Choroid plexus epithelial cell (primary cell): ENCODE measurements at regions not wholly inside any gene's neighbourhood (a gene's known extent, or its start where the extent isn't known, plus 50 kb on each side); places are given as distances from the start of the nearest gene placed in this dataset.

Experiments
- DNase-seq: peaks from one replicate; pipeline ENCODE4 v3.0.0-alpha.2; 2010; ENCODE audit warnings: low read depth
- H3K4me3 ChIP-seq: 2 replicates; pipeline ENCODE4 v1.5.1; 2011; ENCODE audit warnings: low read depth, mild to moderate bottlenecking, control low read depth, low read length, moderate library complexity
- TF ChIP-seq, protein P1 (sequence below): conservative IDR thresholded peaks from 2 replicates; pipeline ENCODE4 v1.5.1; 2011; ENCODE audit warnings: low read depth, mild to moderate bottlenecking, control low read depth, inconsistent platforms, low read length, moderate library complexity

DNA sequence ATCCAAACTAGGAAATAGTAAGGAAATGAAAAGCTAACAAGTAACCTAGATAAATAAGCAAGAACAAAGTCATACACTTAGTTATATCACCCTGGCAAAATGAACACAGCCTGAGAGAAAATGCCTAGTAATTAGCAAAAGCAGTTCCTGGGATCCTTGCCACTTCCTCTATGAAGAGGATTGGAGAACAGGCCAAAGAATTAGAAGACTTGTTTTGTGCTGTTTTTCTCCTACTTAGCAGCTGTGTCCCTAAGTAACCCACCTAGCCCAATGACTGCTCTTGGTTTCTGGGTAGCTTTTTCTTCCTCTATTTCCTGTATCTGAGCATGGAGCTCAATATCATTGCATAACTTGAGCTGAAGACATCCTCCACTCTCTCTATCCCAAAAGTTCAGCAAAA is 713.9 kb downstream of the ETS1 start:
- TF ChIP-seq, protein P1, sequence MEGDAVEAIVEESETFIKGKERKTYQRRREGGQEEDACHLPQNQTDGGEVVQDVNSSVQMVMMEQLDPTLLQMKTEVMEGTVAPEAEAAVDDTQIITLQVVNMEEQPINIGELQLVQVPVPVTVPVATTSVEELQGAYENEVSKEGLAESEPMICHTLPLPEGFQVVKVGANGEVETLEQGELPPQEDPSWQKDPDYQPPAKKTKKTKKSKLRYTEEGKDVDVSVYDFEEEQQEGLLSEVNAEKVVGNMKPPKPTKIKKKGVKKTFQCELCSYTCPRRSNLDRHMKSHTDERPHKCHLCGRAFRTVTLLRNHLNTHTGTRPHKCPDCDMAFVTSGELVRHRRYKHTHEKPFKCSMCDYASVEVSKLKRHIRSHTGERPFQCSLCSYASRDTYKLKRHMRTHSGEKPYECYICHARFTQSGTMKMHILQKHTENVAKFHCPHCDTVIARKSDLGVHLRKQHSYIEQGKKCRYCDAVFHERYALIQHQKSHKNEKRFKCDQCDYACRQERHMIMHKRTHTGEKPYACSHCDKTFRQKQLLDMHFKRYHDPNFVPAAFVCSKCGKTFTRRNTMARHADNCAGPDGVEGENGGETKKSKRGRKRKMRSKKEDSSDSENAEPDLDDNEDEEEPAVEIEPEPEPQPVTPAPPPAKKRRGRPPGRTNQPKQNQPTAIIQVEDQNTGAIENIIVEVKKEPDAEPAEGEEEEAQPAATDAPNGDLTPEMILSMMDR = no peak
- no peak overlapping the region for H3K4me3 ChIP-seq
- no peak for DNase-seq

- no peak overlapping the region for H3K4me3 ChIP-seq
- TF ChIP-seq, protein P1 = no peak
- DNase-seq = no peak
Observed at GRCh38 chr11:127866109-127866508, 721.2 kb downstream of the ETS1 start.

GRCh38 chr11:127864861-127865260 is 722.5 kb downstream of the ETS1 start:
- no peak for DNase-seq

GRCh38 chr11:127862406-127862805 is 725.0 kb downstream of the ETS1 start:
- no peak for DNase-seq
- TF ChIP-seq, protein P1 = no peak
- no peak overlapping the region for H3K4me3 ChIP-seq

More at GRCh38 chr11:127864861-127865260, 722.5 kb downstream of the ETS1 start:
- no peak overlapping the region for H3K4me3 ChIP-seq
- TF ChIP-seq, protein P1 = no peak

DNA sequence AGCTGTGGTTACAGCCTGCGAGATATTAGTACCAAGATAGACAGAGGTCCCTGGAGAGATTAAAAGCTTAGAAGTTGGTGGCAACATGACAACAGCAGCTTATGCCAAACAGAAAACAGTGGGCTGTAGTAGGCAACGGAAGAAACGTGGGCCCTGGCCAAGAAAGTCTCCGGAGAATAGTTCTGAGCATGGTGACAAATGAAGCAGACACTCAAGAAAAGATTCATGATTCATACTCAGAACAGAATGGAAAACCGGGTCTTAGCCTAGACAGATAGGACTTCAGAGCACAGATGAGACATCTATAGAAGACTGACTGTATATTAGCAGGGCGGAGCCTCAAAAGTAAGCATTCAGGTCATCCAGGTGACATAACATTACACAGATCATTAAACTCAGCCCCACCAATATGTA is 727.4 kb downstream of the ETS1 start:
- H3K4me3 ChIP-seq = no peak overlapping the region
- TF ChIP-seq, protein P1 = no peak
- DNase-seq = no peak

GRCh38 chr11:127844876-127845275 is 742.5 kb downstream of the ETS1 start:
- no peak for DNase-seq
- TF ChIP-seq, protein P1 = no peak
- H3K4me3 ChIP-seq = no peak overlapping the region

DNA sequence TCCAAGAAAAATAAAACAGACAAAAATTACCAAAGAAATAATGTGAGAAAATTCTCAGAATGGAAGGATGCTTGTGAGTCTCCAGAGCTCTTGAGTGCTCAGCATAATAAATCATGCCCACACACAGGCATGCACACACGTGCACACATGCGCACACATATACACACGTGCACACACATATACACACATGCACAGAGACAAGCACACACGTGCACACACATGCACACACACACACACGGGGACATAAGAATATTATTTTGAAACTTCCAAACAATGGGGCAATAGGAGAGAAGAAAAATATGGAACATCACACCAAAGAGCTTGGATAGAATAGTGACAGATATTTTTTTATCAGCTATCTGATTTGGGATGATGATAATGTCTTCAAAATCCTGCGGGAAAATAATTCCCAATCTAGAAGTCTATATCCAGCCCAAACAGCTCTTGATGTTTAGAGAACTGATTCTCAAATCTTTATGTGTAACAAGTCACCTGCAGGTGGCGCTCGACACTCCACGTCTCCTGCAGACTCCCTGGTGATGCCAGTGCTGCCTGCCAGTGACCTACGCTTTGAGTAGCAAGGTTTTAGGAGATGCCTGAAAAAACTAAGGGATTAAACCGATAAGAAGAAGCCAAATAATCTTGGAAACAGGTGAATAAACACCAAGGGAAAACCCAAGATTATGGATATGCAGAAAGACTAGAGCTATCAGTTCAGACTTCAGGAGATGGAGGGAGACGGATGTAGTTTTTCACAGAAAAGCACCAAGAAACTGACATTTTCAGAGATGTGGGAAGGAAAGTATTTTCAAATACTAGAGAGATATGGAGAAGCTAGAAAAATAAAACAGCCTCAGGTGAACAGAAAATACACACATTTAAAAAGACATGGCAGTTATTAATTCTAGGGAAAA is 743.6 kb downstream of the ETS1 start:
- H3K4me3 ChIP-seq = no peak overlapping the region
- DNase-seq = peak; percentile 76
- TF ChIP-seq, protein P1 = peak; percentile 77
